Left lung (tissue), 4 donors: ENCODE measurements at regions not wholly inside any gene's neighbourhood (a gene's known extent, or its start where the extent isn't known, plus 50 kb on each side); places are given as distances from the start of the nearest gene placed in this dataset.

Experiments
- ATAC-seq: fragments of 200-7000 bp; cut with Tn5 transposase; one replicate; pipeline ENCODE4 v1.9.1; 2020; ENCODE audit warnings: moderate library complexity
- DNase-seq, 4 donors: peaks; one replicate each; pipeline ENCODE4 v3.0.0-alpha.2; 2013 to 2020
- H3K27ac ChIP-seq, 2 donors: fragments of 200-600 bp; sonication (generic) in 1 of 2; one replicate each; pipeline versions ENCODE4 v1.5.0 to v1.8.0; 2020 to 2021
- H3K27me3 ChIP-seq, 2 donors: fragments of 200-600 bp; sonication (generic) in 1 of 2; one replicate each; pipeline versions ENCODE4 v1.5.0 to v1.8.0; 2020 to 2021
- H3K36me3 ChIP-seq, 2 donors: fragments of 200-600 bp; sonication (generic) in 1 of 2; one replicate each; pipeline versions ENCODE4 v1.5.0 to v1.8.0; 2020 to 2021
- H3K4me1 ChIP-seq, 2 donors: fragments of 200-600 bp; one replicate each; pipeline ENCODE4 v1.8.0; 2021
- H3K4me3 ChIP-seq, 2 donors: fragments of 200-600 bp; sonication (generic) in 1 of 2; one replicate each; pipeline versions ENCODE4 v1.5.0 to v1.8.0; 2020 to 2021; ENCODE audit warnings: mild to moderate bottlenecking in 1 of 2
- H3K9me3 ChIP-seq, 2 donors: fragments of 200-600 bp; sonication (generic) in 1 of 2; one replicate each; pipeline versions ENCODE4 v1.5.0 to v1.8.0; 2020 to 2021
- intact Hi-C, 2 donors: fragments of 100-400 bp; cut with DNase I; formaldehyde crosslinking; loops; one replicate each; pipeline versions ENCODE4 v1.11.2 to v1.14.2; 2022
- TF ChIP-seq, protein P1 (sequence below), 2 donors: fragments of 200-600 bp; sonication (generic) in 1 of 2; IDR thresholded peaks; one replicate each; pipeline versions ENCODE4 v1.5.0 to v1.8.0; 2021; ENCODE audit warnings: antibody characterized with exemption in 2 of 2
- donor health status: DM: no; HTN: yes; CAD: no.
- donor health status: DM: no; HTN: no; CAD: no.

GRCh38 chr4:123785538-123785937 is 388.9 kb downstream of the SPRY1 start:
- intact Hi-C loops, result no loop called here
- Histone ChIP-seq H3K27ac (peak overlapping the region; percentile 14 to 72), H3K9me3 (no peaks in the 10 kb centered on the region), H3K4me3 (no peak overlapping the region), H3K36me3 (no peaks in the 10 kb centered on the region), H3K4me1 (no peaks in the 10 kb centered on the region), H3K27me3 (no peaks in the 10 kb centered on the region)
- DNase-seq, result peak in 2 of 4 donors; percentile 43 to 52
- TF ChIP-seq, protein P1, sequence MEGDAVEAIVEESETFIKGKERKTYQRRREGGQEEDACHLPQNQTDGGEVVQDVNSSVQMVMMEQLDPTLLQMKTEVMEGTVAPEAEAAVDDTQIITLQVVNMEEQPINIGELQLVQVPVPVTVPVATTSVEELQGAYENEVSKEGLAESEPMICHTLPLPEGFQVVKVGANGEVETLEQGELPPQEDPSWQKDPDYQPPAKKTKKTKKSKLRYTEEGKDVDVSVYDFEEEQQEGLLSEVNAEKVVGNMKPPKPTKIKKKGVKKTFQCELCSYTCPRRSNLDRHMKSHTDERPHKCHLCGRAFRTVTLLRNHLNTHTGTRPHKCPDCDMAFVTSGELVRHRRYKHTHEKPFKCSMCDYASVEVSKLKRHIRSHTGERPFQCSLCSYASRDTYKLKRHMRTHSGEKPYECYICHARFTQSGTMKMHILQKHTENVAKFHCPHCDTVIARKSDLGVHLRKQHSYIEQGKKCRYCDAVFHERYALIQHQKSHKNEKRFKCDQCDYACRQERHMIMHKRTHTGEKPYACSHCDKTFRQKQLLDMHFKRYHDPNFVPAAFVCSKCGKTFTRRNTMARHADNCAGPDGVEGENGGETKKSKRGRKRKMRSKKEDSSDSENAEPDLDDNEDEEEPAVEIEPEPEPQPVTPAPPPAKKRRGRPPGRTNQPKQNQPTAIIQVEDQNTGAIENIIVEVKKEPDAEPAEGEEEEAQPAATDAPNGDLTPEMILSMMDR (IDR thresholded peaks at IDR 0.05), result no peak
- ATAC-seq, result peak; percentile 54

DNA sequence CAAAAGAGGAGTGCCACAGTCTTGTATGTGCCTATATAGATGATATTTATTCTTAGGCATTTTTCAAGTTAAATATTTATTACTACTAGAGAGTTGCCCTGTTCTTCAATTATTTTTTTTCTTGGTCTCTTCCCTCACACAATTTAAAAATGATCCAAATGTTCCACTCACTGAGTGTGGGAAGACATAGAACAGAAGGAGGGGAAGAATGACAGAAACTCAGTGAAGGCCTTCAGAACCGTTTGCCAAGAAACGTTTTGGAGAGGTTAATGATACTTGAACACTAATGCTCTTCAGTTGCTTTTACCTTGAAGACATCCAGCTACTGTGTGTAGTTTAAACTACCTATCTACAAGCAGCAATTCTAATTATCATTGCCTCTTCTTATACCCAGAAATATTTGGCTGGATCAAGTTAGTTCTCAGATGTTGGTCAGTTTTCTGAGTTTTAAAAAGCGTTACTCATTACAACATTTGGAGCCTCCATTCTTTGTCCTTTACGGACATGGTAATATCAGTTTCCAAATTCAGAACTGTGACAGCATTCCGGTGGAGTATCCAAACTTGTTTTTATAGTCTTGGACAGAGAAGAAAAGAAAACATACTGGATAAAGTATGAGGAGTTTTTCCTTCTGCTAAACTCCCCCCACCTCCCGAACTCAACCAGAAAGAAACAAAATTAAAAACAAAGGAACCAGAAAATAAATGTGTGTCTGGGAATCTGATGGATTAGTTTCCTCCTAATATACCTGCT is 389.7 kb downstream of the SPRY1 start:
- no peaks in the 10 kb centered on the region for H3K36me3 ChIP-seq
- TF ChIP-seq, protein P1 (IDR thresholded peaks at IDR 0.05), result no peak
- H3K4me1 ChIP-seq, result no peaks in the 10 kb centered on the region
- H3K9me3 ChIP-seq, result no peaks in the 10 kb centered on the region
- H3K27ac ChIP-seq, result peak overlapping the region; percentile 14 to 72
- DNase-seq (peak in 2 of 4 donors; percentile 76 to 79), ATAC-seq (peak; percentile 39)
- H3K27me3 ChIP-seq, result no peaks in the 10 kb centered on the region
- H3K4me3 ChIP-seq, result no peak overlapping the region
- intact Hi-C loops, result no loop called here

DNA sequence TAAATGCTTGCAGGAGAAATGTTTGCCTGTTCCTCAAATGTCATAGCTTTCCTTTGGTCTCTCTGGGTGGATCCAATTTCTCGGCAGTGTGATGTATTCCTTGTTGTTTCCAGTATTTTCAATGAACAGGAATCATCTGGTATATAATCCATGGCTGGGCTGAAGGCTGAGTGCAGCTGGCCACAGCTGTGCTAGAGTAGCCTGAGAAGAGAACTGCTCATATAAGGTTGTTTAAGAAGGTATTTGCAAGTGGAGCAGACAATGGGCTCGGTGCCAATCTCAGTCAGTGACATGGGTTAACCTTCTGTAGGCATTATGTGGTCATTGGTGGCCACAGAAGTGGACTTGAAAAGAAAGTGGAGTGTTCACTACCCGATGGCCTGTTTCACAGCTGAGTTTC is 390.3 kb downstream of the SPRY1 start:
- no peak overlapping the region for H3K4me3 ChIP-seq
- H3K9me3 ChIP-seq, result no peaks in the 10 kb centered on the region
- H3K27me3 ChIP-seq, result no peaks in the 10 kb centered on the region
- DNase-seq (peak in 3 of 4 donors; percentile 33 to 84 (median 78)), ATAC-seq (peak; percentile 52)
- H3K4me1 ChIP-seq, result no peaks in the 10 kb centered on the region
- H3K36me3 ChIP-seq, result no peaks in the 10 kb centered on the region
- TF ChIP-seq, protein P1 (IDR thresholded peaks at IDR 0.05), result no peak
- peak overlapping the region in 1 of 2 donors; percentile 72 for H3K27ac ChIP-seq
- intact Hi-C loops, result no loop called here

GRCh38 chr4:123787512-123788080 is 391.0 kb downstream of the SPRY1 start:
- H3K36me3 ChIP-seq, result no peaks in the 10 kb centered on the region

GRCh38 chr4:123788577-123788976 is 392.0 kb downstream of the SPRY1 start:
- TF ChIP-seq, protein P1 (IDR thresholded peaks at IDR 0.05), result no peak
- DNase-seq (no peak), ATAC-seq (no peak)
- H3K9me3 ChIP-seq, result peaks cover 0 to 2% of the 10 kb centered on the region in 2 donors
- no peaks in the 10 kb centered on the region for H3K27me3 ChIP-seq
- H3K27ac ChIP-seq, result peak overlapping the region in 1 of 2 donors; percentile 41
- no peaks in the 10 kb centered on the region for H3K36me3 ChIP-seq
- no peaks in the 10 kb centered on the region for H3K4me1 ChIP-seq
- intact Hi-C loops, result no loop called here
- H3K4me3 ChIP-seq, result no peak overlapping the region

More at GRCh38 chr4:123787512-123788080, 391.0 kb downstream of the SPRY1 start:
- Histone ChIP-seq H3K4me1 (no peaks in the 10 kb centered on the region), H3K4me3 (no peak overlapping the region), H3K27ac (peak overlapping the region; percentile 2 to 72), H3K27me3 (no peaks in the 10 kb centered on the region), H3K9me3 (no peaks in the 10 kb centered on the region)
- DNase-seq (no peak), ATAC-seq (no peak)
- intact Hi-C loops, result no loop called here
- TF ChIP-seq, protein P1 (IDR thresholded peaks at IDR 0.05), result no peak
